Right hindlimb (tissue), 1 donor: ENCODE measurements at regions not wholly inside any gene's neighbourhood (a gene's known extent, or its start where the extent isn't known, plus 50 kb on each side); places are given as distances from the start of the nearest gene placed in this dataset.

ENCODE experiments used
- DNase-seq: peaks from one replicate; pipeline ENCODE4 v3.0.0-alpha.2; 2018

GRCh38 chr3:16658004-16658924, 53.0 kb upstream of the DAZL start:
- no peak for DNase-seq

DNA sequence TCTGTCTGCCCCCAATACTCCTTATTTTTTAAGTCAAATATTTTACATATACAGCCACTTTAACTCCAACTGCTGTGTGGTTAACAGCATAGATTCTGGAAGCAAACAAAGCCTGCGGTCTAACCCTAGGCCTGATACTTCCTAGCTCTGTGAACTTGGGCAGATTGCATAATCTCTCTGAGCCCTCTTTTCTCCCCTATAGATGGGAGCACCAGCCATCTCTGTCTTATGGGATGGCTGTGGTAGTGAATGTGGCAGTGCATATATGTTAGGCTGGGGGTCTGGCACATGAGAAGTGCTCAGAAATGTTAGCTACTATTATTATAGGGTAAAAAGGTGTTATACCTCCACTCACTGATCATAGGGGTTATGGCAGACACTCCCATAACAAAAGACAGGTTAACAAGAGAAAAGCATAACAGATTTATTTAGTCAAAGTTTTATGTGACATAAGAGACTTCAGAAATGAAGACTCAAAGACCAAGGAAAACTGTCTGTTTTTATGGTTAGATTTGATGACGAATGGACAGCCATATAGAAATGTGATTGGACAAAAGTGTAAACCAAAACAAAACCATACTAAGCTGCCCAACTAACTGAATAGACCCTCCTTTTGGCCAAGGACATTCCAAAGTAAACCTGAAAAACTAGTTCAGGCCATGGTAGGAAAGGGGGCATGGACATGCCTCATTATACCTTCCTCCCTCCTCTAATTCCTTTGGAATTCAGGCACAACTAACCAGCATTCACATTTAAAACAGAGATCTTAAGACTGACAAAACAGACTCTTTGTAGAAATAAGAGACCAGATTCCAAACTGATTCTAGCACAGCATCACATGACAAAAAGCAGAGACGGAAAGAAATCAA, 53.9 kb upstream of the DAZL start:
- no peak for DNase-seq

DNA sequence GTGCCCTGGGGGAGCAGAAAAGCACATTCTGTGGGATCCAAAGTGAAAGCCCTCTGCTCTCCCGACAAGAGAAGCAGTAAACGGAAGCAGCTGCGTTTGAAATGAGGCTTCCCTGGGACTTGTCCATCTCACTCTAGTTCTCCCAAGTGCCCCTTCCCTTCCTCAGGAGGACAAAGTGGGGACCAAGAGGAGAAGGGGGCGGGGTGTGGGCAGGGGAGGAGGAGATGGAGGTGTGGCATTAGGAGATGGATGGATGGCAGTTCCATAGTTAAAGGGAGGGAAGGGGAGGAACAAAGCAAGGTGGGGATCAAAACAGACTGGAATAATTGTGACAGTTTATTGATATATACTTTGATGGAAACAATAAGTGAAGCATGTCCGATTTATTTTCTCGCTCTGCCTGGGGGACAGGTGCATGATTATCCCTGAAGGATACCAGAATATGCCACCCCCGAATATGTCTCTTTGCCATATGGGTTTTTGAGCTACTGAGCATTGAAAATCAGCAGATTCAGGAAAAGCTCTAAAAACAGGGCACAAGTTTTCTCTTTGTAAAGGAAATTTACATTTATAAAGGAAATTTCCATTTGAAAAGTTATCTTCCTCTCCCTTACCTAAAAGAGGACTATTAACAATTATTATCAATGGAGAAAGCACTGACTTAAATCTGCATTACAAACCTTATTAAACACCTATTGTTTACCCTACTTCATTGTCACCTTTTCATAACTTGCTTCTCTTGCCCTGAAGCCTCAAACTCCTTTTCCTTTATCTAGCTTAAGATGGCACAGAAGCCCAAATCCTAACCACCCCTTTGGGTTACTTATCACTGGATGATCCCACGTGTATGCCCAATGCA, 58.9 kb upstream of the DAZL start:
- no peak for DNase-seq

DNA sequence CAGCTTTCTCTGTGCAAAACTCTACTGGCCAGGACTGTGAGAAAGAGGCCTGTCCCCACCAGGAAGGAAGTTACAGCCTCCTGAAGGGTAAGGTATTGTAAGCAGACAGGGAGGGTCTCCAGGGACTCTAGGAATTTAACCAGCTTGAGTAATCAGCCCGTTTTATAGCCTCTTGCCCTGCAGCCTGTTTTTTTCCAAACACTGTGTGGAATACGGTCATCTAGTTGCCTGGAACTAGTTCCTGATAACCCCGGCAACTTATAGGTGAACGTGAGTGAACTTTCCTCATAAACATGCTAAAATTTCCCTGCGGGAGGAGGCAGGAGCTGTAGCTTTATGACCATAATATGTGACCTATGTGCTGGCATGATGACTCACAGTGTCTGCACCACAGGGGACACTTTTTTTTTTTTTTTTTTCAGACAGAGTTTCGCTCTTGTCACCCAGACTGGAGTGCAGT, 60.1 kb upstream of the DAZL start:
- DNase-seq = no peak

- no peak for DNase-seq
Measured at GRCh38 chr3:16666206-16666605, 61.0 kb upstream of the DAZL start.

- DNase-seq = no peak
Measured at GRCh38 chr3:16667633-16668032, 62.4 kb upstream of the DAZL start.

- DNase-seq = peak; percentile 30
Measured at GRCh38 chr3:16668776-16669545, 63.7 kb upstream of the DAZL start.

- no peak for DNase-seq
Measured at GRCh38 chr3:16670191-16670590, 65.0 kb upstream of the DAZL start.

GRCh38 chr3:16671690-16672089, 66.5 kb upstream of the DAZL start:
- DNase-seq = no peak

GRCh38 chr3:16673530-16673929, 68.3 kb upstream of the DAZL start:
- no peak for DNase-seq

DNA sequence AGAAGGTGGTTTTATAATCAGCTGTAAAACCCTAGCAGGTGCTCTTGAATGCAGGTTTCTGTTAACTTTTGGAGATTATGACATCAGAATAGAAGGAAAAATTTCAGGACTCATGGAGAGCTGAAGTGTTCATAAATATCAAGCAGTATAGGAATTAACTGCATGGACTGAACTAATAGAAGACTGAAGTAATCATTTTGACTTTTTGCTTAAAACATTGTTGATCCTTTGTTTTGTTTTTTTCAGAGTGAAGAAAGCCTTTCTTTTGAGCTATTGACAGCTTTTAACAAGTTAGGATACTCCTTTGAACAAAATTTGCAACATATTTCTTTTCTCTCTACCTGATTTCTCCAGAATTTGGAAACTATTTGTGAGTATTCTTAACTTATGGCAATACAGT, 70.6 kb upstream of the DAZL start:
- no peak for DNase-seq

GRCh38 chr3:16686679-16687078, 81.5 kb upstream of the DAZL start:
- DNase-seq = no peak

- DNase-seq = no peak
Measured at GRCh38 chr3:16687221-16687620, 82.0 kb upstream of the DAZL start.

DNA sequence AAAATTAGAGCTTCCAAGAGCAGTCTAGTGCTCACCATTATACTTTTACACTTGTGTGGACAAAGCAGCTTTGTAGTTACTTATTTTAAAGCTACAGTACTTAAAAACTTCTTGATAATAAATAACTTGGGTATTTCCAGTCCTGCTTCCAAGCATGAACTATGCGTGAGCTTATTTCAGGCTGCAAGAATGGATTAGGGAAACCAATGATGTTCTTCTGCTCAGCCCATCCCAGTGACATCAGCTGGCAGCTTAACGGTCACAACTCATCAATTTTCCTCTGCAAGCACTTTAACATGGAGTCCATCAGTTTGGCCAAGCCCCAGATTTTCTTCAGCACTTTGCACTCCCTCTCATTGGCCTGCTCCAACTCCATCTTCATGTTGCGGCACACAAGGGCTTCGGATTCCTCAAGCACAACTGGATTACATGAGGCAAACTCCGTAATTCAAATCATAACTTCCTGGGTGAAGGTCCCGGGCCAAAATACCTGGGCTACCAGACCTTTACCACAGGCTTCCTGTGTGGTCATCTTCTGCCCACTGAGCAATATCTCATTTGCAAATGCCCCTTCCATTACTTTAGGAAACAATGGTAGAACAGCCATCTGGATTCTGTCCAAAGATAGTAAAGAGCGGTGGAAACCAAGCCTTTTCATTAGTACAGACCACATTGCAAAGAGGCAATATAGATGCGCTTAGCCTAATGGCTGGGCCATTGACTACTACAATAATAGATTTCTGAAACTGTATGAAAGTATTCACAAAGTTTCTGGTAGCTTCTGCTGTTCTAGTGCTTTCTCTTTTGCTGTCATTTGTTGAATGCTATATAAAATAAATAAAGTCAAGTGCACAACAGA, 87.5 kb upstream of the DAZL start:
- no peak for DNase-seq

DNA sequence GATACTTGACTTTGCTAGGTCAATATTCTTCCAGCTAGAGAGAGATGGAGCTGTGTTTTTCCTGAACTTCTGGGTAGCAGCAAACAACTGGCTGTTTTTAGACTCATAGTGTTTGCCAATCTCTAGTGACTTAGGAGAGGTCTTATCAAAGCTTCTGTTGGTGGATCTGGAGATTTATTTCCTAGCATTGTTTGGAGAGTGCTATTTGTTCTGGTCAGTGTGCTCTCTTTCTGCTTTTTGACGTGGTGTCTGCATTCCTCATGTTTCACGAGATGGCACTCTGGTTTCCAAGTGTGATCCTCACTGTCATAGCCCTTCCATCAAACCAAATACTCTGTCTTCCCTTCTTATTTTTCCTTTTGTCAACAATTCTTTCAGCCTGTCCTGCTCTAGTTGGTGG, 88.6 kb upstream of the DAZL start:
- DNase-seq = no peak

- no peak for DNase-seq
Measured at GRCh38 chr3:16695710-16696109, 90.5 kb upstream of the DAZL start.

GRCh38 chr3:16697443-16698147, 92.4 kb upstream of the DAZL start:
- no peak for DNase-seq

- no peak for DNase-seq
Measured at GRCh38 chr3:16700651-16701050, 95.4 kb upstream of the DAZL start.

DNA sequence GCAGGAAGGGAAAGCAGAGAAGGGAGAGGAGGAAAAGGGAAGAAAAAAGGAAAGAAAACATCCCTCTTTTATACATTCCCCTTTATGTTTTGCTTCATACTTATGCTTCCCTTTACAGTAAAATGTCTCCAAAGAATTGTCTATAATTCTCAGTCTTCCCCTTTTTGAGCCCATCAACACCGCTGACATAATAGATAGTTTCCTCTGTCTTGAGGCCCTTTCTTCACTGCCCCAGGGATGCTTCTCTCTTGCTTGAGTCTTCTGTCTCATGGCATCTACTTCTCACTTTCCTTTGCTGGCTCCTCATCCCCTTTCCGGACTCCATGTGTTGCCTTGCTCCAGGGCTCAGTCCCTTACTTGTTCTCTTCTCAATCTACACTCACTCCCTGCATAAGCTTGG, 99.7 kb upstream of the DAZL start:
- DNase-seq = no peak

DNA sequence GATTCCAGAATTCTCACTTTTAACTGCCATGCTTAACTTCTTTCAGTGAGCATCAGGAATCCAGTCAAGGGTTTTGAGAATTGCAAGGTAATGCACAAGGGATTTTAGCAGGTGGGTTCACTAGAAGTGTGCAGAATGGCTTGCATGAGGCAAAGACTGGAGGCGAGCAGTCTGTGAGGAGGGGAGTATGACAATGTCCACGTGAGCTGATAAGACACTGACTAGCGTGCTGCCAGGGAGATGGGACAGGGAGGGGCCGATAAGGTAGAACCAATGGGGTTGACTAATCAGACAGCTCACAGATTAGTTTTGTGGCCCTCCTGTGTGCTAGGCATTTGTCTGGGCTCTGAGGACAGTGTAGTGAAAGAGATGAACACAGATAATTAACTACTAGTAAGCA, 102.0 kb upstream of the DAZL start:
- DNase-seq = no peak
